NCI-H1930 (cell line): ENCODE measurements at regions not wholly inside any gene's neighbourhood (a gene's known extent, or its start where the extent isn't known, plus 50 kb on each side); places are given as distances from the start of the nearest gene placed in this dataset.

Source experiments
- DNase-seq, 2 experiments: peaks; one replicate each; lab custom pipeline; 2025; lab: John Stamatoyannopoulos, UW

GRCh38 chr1:218582646-218583045 lies 237.5 kb downstream of the TGFB2 start:
- DNase-seq = no peak

GRCh38 chr1:218584418-218585155 lies 239.5 kb downstream of the TGFB2 start:
- DNase-seq = no peak

- DNase-seq = no peak
Measured at GRCh38 chr1:218585511-218586184, 240.5 kb downstream of the TGFB2 start.

- DNase-seq = no peak
Measured at GRCh38 chr1:218587900-218588299, 242.8 kb downstream of the TGFB2 start.

- no peak for DNase-seq
Measured at GRCh38 chr1:218588540-218589172, 243.5 kb downstream of the TGFB2 start.

GRCh38 chr1:218589487-218589886 lies 244.4 kb downstream of the TGFB2 start:
- DNase-seq = no peak

GRCh38 chr1:218591966-218592365 lies 246.8 kb downstream of the TGFB2 start:
- no peak for DNase-seq

- DNase-seq = no peak
Measured at GRCh38 chr1:218592688-218593087, 247.6 kb downstream of the TGFB2 start.

GRCh38 chr1:218600968-218601367 lies 255.8 kb downstream of the TGFB2 start:
- DNase-seq = no peak

GRCh38 chr1:218604217-218604616 lies 259.1 kb downstream of the TGFB2 start:
- DNase-seq = no peak

- DNase-seq = no peak
Measured at GRCh38 chr1:218611916-218612585, 266.9 kb downstream of the TGFB2 start.

GRCh38 chr1:218613105-218613504 lies 268.0 kb downstream of the TGFB2 start:
- no peak for DNase-seq

GRCh38 chr1:218614031-218614430 lies 268.9 kb downstream of the TGFB2 start:
- no peak for DNase-seq

- DNase-seq = no peak
Measured at GRCh38 chr1:218616681-218617080, 271.5 kb downstream of the TGFB2 start.

GRCh38 chr1:218617986-218618385 lies 272.9 kb downstream of the TGFB2 start:
- DNase-seq = no peak

- DNase-seq = no peak
Measured at GRCh38 chr1:218620956-218621355, 275.8 kb downstream of the TGFB2 start.

GRCh38 chr1:218624052-218624451 lies 278.9 kb downstream of the TGFB2 start:
- DNase-seq = no peak

- no peak for DNase-seq
Measured at GRCh38 chr1:218625393-218625792, 280.3 kb downstream of the TGFB2 start.

- no peak for DNase-seq
Measured at GRCh38 chr1:218633238-218633988, 288.3 kb downstream of the TGFB2 start.

- DNase-seq = no peak
Measured at GRCh38 chr1:218634212-218634611, 289.1 kb downstream of the TGFB2 start.

GRCh38 chr1:218636548-218636947 lies 291.4 kb downstream of the TGFB2 start:
- DNase-seq = no peak

GRCh38 chr1:218640173-218640572 lies 295.0 kb downstream of the TGFB2 start:
- DNase-seq = no peak
